Ovary (tissue), 7 donors: ENCODE measurements at regions not wholly inside any gene's neighbourhood (a gene's known extent, or its start where the extent isn't known, plus 50 kb on each side); places are given as distances from the start of the nearest gene placed in this dataset.
A peak's percentile ranks its signal among the peaks of the same experiment; 100 is the strongest.

Experiments
- DNase-seq, 5 donors: peaks; one replicate each; pipeline ENCODE4 v3.0.0-alpha.2; 2019 to 2020
- H3K27ac ChIP-seq, 2 donors: fragments of 200-600 bp; one replicate each; pipeline versions ENCODE4 v1.5.1 to v1.8.0; 2019 to 2022
- H3K27me3 ChIP-seq: fragments of 200-600 bp; one replicate; pipeline ENCODE4 v1.8.0; 2022
- H3K36me3 ChIP-seq: fragments of 200-600 bp; sonication (generic); one replicate; pipeline ENCODE4 v1.5.1; 2019
- H3K4me1 ChIP-seq: one replicate; pipeline ENCODE4 v1.8.1; 2013; ENCODE audit warnings: mild to moderate bottlenecking, moderate library complexity; ENCODE audit not compliant: insufficient read depth
- H3K4me3 ChIP-seq: fragments of 200-600 bp; sonication (generic); one replicate; pipeline ENCODE4 v1.5.1; 2017
- H3K9me3 ChIP-seq, 2 donors: fragments of 200-600 bp in 1 of 2; sonication (generic) in 1 of 2; one replicate each; pipeline versions ENCODE4 v1.5.1 to v1.8.1; 2013 to 2019; ENCODE audit warnings: mild to moderate bottlenecking in 1 of 2, moderate library complexity in 1 of 2
- EP300 ChIP-seq: sonication (generic); formaldehyde crosslinking; IDR thresholded peaks from one replicate; pipeline ENCODE4 v1.6.1; 2017; ENCODE audit warnings: antibody characterized with exemption
- POLR2A ChIP-seq: fragments of 450-650 bp; IDR thresholded peaks from one replicate; pipeline ENCODE4 v1.6.1; 2017; ENCODE audit warnings: antibody characterized with exemption, mild to moderate bottlenecking, moderate library complexity
- whole genome bisulfite sequencing, 3 donors: extraction: QIAGEN DNeasy Blood & Tissue Kit in 1 of 3; methylation state at CpG; one replicate each; pipeline versions ENCODE4 v1.1.5 to v1.1.7; 2013 to 2017; 5-methylcytosine and 5-hydroxymethylcytosine counted together
- intact Hi-C, 4 donors: fragments of 100-400 bp; cut with DNase I; formaldehyde crosslinking; loops; one replicate each; pipeline versions ENCODE4 v1.11.0 to v1.15.1; 2022 to 2023
- TF ChIP-seq, protein P1 (sequence below), 3 donors: fragments of 450-650 bp in 2 of 3; fragments of 200-600 bp in 1 of 3; IDR thresholded peaks; one replicate each; pipeline versions ENCODE4 v1.5.1 to v1.8.0; 2016 to 2022; ENCODE audit warnings: antibody characterized with exemption in 3 of 3, mild to moderate bottlenecking in 1 of 3
- donor health status: DM: no; HTN: no; CAD: no; lungs with moderate emphysema.
- donor health status: DM: no; HTN: no; CAD: no.
- donor health status: Bipolar disorder and iron deficiency.
- donor health status: DM: no; HTN: no; CAD: no.
- donor health status: DM: yes; HTN: yes; CAD: no.

DNA sequence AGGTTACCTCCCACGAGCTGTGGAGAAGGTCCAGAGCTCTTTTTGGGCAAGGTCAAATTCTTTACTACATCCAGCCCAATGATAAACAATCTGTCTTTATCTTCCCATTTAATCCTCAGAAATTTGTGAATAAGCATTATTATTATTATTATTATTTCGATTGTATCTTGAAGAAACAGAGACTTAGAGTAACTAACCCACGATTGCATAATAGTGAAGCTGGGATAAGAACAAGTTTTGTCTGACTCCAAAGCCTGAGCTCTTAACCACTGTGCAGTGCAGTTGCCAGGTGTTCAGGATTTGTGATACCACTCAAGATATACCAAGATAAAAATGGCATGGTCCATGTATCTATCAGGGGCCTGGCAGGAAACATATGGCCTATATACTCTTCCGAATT is 166.5 kb upstream of the LDB2 start:
- DNase-seq, result no peak
- Histone ChIP-seq H3K4me3 (no peak overlapping the region), H3K9me3 (no peaks in the 10 kb centered on the region), H3K4me1 (peaks cover 4% of the 10 kb centered on the region), H3K27ac (no peak overlapping the region), H3K27me3 (no peaks in the 10 kb centered on the region), H3K36me3 (no peaks in the 10 kb centered on the region)
- intact Hi-C loops, result no loop called here
- 67 to 86% (median 80%) methylated on average over 4 of the region's 4 CpGs for WGBS, 3 donors
- no peak for TF ChIP-seq EP300
- TF ChIP-seq, protein P1, sequence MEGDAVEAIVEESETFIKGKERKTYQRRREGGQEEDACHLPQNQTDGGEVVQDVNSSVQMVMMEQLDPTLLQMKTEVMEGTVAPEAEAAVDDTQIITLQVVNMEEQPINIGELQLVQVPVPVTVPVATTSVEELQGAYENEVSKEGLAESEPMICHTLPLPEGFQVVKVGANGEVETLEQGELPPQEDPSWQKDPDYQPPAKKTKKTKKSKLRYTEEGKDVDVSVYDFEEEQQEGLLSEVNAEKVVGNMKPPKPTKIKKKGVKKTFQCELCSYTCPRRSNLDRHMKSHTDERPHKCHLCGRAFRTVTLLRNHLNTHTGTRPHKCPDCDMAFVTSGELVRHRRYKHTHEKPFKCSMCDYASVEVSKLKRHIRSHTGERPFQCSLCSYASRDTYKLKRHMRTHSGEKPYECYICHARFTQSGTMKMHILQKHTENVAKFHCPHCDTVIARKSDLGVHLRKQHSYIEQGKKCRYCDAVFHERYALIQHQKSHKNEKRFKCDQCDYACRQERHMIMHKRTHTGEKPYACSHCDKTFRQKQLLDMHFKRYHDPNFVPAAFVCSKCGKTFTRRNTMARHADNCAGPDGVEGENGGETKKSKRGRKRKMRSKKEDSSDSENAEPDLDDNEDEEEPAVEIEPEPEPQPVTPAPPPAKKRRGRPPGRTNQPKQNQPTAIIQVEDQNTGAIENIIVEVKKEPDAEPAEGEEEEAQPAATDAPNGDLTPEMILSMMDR (IDR thresholded peaks at IDR 0.05), result no peak
- no peak for TF ChIP-seq POLR2A

DNA sequence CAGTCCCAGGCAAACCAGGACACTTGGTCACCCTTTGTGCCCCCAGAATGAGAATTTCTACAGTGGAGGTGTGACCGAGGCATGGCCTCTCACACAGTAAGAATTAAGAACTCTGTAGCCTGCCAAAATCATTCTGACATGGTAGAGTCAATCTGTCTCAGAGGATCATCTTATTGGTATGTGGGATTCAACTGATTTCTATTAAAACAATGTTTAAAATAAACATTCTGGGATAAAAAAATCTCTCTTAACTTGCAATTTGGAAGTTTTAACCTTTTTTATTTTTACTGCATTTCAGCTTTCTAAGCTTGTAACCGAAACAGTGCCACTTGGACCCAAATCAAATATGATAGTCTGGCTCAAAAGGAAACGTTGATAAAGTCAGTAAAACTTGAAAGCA is 165.4 kb upstream of the LDB2 start:
- Histone ChIP-seq H3K4me3 (no peak overlapping the region), H3K27me3 (no peaks in the 10 kb centered on the region), H3K36me3 (no peaks in the 10 kb centered on the region), H3K4me1 (peaks cover 4% of the 10 kb centered on the region), H3K9me3 (no peaks in the 10 kb centered on the region), H3K27ac (no peak overlapping the region)
- no peak for DNase-seq
- 28 to 34% (median 33%) methylated on average over 3 of the region's 3 CpGs for WGBS, 3 donors
- TF ChIP-seq, protein P1 (IDR thresholded peaks at IDR 0.05), result no peak
- TF ChIP-seq EP300 (no peak), POLR2A (no peak)
- intact Hi-C loops, result no loop called here

DNA sequence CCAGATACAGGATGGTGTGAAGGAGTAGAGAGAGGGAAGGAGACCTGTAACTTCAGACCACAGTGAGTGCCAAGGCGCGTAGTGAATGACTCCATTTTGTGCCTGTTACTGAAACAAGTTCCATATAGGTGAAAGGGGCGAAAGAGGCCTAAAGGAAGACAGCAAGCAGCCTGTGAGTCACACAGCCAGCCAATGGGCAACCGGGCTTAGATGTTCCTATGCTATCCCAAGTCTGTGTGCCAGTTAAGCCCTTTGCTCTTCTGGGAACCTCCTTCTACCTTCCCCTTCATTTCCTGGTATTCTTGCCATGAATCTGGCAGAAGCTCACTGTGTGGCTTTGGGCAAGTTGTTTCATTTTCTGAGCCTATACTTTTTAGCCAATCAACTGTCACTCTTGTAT is 161.8 kb upstream of the LDB2 start:
- H3K27ac ChIP-seq, result no peak overlapping the region
- no peak for DNase-seq

DNA sequence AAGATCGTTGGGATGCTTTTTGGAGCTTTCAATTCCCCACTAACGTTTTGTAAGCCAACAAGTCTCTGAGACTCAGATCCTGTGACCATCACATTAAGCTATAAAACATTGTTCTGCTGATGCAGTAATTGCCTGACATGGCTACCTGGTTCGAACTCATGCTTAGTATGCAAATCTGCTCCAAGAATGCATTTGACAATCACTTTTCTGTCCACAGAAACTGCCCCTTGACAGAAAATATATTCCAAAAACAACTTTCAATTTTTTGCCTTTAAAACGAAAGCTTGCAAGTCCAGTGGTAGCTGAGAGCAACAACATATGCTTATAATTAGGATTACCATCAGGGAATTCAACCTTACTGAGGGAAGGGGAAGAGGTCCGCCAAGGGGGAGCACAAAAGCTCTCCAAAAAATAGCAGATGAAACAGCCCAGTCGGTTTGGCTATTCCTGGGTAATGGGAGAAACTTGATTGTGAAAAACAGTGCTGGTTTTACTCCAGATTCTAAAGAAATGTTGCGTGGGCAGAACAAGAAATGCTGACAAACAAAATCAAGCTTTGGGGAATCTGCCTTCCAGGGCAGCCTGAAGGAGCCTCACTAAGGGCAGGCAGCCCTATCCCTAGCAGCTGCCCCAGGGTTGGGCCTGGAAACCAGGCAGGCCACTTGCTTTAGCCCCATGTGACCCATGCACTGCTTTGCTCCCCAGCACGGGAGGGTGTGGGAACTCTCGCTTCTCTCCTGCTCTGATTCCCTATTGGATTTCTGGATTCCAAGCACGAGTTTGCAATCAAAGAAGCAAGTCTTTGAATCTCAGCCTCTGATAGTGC is 160.7 kb upstream of the LDB2 start:
- 9 to 11% (median 9%) methylated on average over 10 of the region's 10 CpGs for WGBS, 3 donors
- H3K36me3 ChIP-seq, result no peaks in the 10 kb centered on the region
- H3K27ac ChIP-seq, result peak overlapping the region in 1 of 2 donors; percentile 38
- peaks cover 4% of the 10 kb centered on the region for H3K4me1 ChIP-seq
- peak; percentile 28 to 46 (median 33) for DNase-seq
- intact Hi-C loops, result no loop called here
- H3K27me3 ChIP-seq, result no peaks in the 10 kb centered on the region
- H3K9me3 ChIP-seq, result no peaks in the 10 kb centered on the region
- H3K4me3 ChIP-seq, result no peak overlapping the region
- TF ChIP-seq, protein P1 (IDR thresholded peaks at IDR 0.05), result no peak
- TF ChIP-seq POLR2A (no peak), EP300 (no peak)

More for the DNA sequence above, 161.8 kb upstream of the LDB2 start:
- Histone ChIP-seq H3K4me3 (no peak overlapping the region), H3K4me1 (peaks cover 4% of the 10 kb centered on the region), H3K9me3 (no peaks in the 10 kb centered on the region), H3K36me3 (no peaks in the 10 kb centered on the region), H3K27me3 (no peaks in the 10 kb centered on the region)
- intact Hi-C loops, result no loop called here
- no peak for TF ChIP-seq POLR2A
- no peak for TF ChIP-seq EP300
- TF ChIP-seq, protein P1 (IDR thresholded peaks at IDR 0.05), result no peak
- 95 to 98% (median 96%) methylated on average over 4 of the region's 4 CpGs for WGBS, 3 donors
